Stomach (tissue), 8 donors: ENCODE measurements at regions not wholly inside any gene's neighbourhood (a gene's known extent, or its start where the extent isn't known, plus 50 kb on each side); places are given as distances from the start of the nearest gene placed in this dataset.

Experiments used
- DNase-seq, 2 donors: peaks; one replicate each; pipeline versions ENCODE4 v3.0.0 to v3.0.0-alpha.2; 2013 to 2019
- H3K27ac ChIP-seq, 5 donors: fragments of 200-600 bp in 4 of 5; sonication (generic) in 4 of 5; one replicate each; pipeline ENCODE4 v1.5.1; 2013 to 2019; ENCODE audit warnings: mild to moderate bottlenecking in 1 of 5, moderate library complexity in 1 of 5
- H3K27me3 ChIP-seq, 3 donors: fragments of 200-600 bp; sonication (generic); one replicate each; pipeline ENCODE4 v1.5.1; 2017 to 2019; ENCODE audit warnings: mixed run types in 1 of 3
- H3K36me3 ChIP-seq, 4 donors: fragments of 200-600 bp; sonication (generic); 1 replicate in 3 of 4; 2 replicates in 1 of 4; pipeline ENCODE4 v1.5.1; 2016 to 2019
- H3K4me1 ChIP-seq, 4 donors: fragments of 200-600 bp; sonication (generic); one replicate each; pipeline ENCODE4 v1.5.1; 2016 to 2019
- H3K4me3 ChIP-seq, 4 donors: fragments of 200-600 bp; sonication (generic) in 3 of 4; one replicate each; pipeline ENCODE4 v1.5.1; 2016 to 2019; ENCODE audit warnings: mild to moderate bottlenecking in 1 of 4
- H3K9me3 ChIP-seq, 4 donors: fragments of 200-600 bp; sonication (generic); one replicate each; pipeline ENCODE4 v1.5.1; 2016 to 2019
- CTCF ChIP-seq, 7 experiments: fragments of 450-650 bp in 4 of 7; fragments of 200-600 bp in 3 of 7; sonication (generic) in 3 of 7; IDR thresholded peaks; one replicate each; pipeline ENCODE4 v1.5.1; 2016 to 2019; ENCODE audit warnings: antibody characterized with exemption in 7 of 7, control low read depth in 2 of 7, mild to moderate bottlenecking in 1 of 7
- EP300 ChIP-seq: sonication (generic); formaldehyde crosslinking; IDR thresholded peaks from one replicate; pipeline ENCODE4 v1.6.1; 2017; ENCODE audit warnings: antibody characterized with exemption
- POLR2A ChIP-seq, 4 donors: fragments of 450-650 bp; IDR thresholded peaks; one replicate each; pipeline ENCODE4 v1.6.1; 2016; ENCODE audit warnings: antibody characterized with exemption in 4 of 4, control low read depth in 2 of 4, mild to moderate bottlenecking in 1 of 4, moderate library complexity in 1 of 4
- POLR2AphosphoS5 ChIP-seq, 3 donors: sonication (generic); formaldehyde crosslinking; IDR thresholded peaks; one replicate each; pipeline ENCODE4 v1.6.1; 2016; ENCODE audit warnings: antibody characterized with exemption in 3 of 3
- WGBS, 5 donors: extraction: QIAGEN DNeasy Blood & Tissue Kit in 3 of 5; methylation state at CpG; one replicate each; pipeline versions ENCODE4 v1.1.5 to v1.1.7; 2013 to 2018; 5-methylcytosine and 5-hydroxymethylcytosine counted together
- intact Hi-C: fragments of 100-400 bp; cut with DNase I; formaldehyde crosslinking; loops from one replicate; pipeline ENCODE4 v1.15.1; 2023; ENCODE audit warnings: low total_unique reads
- donor health status: healthy with polysubstance abuse.
- donor health status: Bipolar disorder and iron deficiency.
- donor health status: healthy.

- no peak overlapping the region for H3K27ac ChIP-seq
- TF ChIP-seq POLR2AphosphoS5 (IDR thresholded peaks at IDR 0.05) (no peak), CTCF (IDR thresholded peaks at IDR 0.05) (peak in 4 of 7 experiments; percentile 17 to 38 (median 26)), EP300 (no peak), POLR2A (IDR thresholded peaks at IDR 0.05) (no peak)
- H3K4me1 ChIP-seq: no peaks in the 10 kb centered on the region
- no peaks in the 10 kb centered on the region for H3K36me3 ChIP-seq
- peaks cover 0 to 11% (median 0%) of the 10 kb centered on the region in 3 donors for H3K27me3 ChIP-seq
- DNase-seq: peak; percentile 34 to 88
- intact Hi-C loops: no loop called here
- H3K4me3 ChIP-seq: no peak overlapping the region
- 30 to 50% (median 41%) methylated on average over 16 of the region's 16 CpGs for WGBS, 5 donors
- no peaks in the 10 kb centered on the region for H3K9me3 ChIP-seq
Observed at GRCh38 chr18:8480506-8481328, 128.5 kb upstream of the RAB12 start.

GRCh38 chr18:8484951-8485350 is 124.3 kb upstream of the RAB12 start:
- no peak overlapping the region for H3K27ac ChIP-seq
- H3K27me3 ChIP-seq: no peaks in the 10 kb centered on the region
- H3K9me3 ChIP-seq: no peaks in the 10 kb centered on the region
- TF ChIP-seq CTCF (IDR thresholded peaks at IDR 0.05): no peak
- no peak for TF ChIP-seq POLR2AphosphoS5 (IDR thresholded peaks at IDR 0.05)
- TF ChIP-seq EP300: no peak
- TF ChIP-seq POLR2A (IDR thresholded peaks at IDR 0.05): no peak
- intact Hi-C loops: no loop called here
- H3K36me3 ChIP-seq: no peaks in the 10 kb centered on the region
- no peak overlapping the region for H3K4me3 ChIP-seq
- DNase-seq: no peak
- H3K4me1 ChIP-seq: no peaks in the 10 kb centered on the region
- 87 to 89% (median 89%) methylated on average over 9 of the region's 9 CpGs for WGBS, 5 donors

- intact Hi-C loops: no loop called here
- Histone ChIP-seq H3K4me1 (no peaks in the 10 kb centered on the region), H3K27ac (no peak overlapping the region), H3K36me3 (no peaks in the 10 kb centered on the region), H3K9me3 (no peaks in the 10 kb centered on the region), H3K4me3 (no peak overlapping the region), H3K27me3 (no peaks in the 10 kb centered on the region)
- TF ChIP-seq POLR2A (IDR thresholded peaks at IDR 0.05) (no peak), CTCF (IDR thresholded peaks at IDR 0.05) (no peak), EP300 (no peak), POLR2AphosphoS5 (IDR thresholded peaks at IDR 0.05) (no peak)
- no peak for DNase-seq
- 88 to 92% (median 88%) methylated on average over 5 of the region's 5 CpGs for WGBS, 5 donors
Observed at GRCh38 chr18:8489761-8490160, 119.5 kb upstream of the RAB12 start.

GRCh38 chr18:8491516-8491915 is 117.7 kb upstream of the RAB12 start:
- TF ChIP-seq POLR2AphosphoS5 (IDR thresholded peaks at IDR 0.05): no peak
- no peak for TF ChIP-seq POLR2A (IDR thresholded peaks at IDR 0.05)
- no peak for TF ChIP-seq CTCF (IDR thresholded peaks at IDR 0.05)
- no peak for TF ChIP-seq EP300
- intact Hi-C loops: no loop called here
- no peak overlapping the region for H3K27ac ChIP-seq
- H3K4me1 ChIP-seq: no peaks in the 10 kb centered on the region
- WGBS, 5 donors: 70 to 90% (median 82%) methylated on average over 4 of the region's 4 CpGs
- H3K36me3 ChIP-seq: no peaks in the 10 kb centered on the region
- DNase-seq: no peak
- H3K4me3 ChIP-seq: no peak overlapping the region
- no peaks in the 10 kb centered on the region for H3K27me3 ChIP-seq
- H3K9me3 ChIP-seq: no peaks in the 10 kb centered on the region
